CD14-positive monocyte (primary cell): ENCODE measurements at regions not wholly inside any gene's neighbourhood (a gene's known extent, or its start where the extent isn't known, plus 50 kb on each side); places are given as distances from the start of the nearest gene placed in this dataset.
"Not testable (repeated sequence)": the region's sequence is repeated elsewhere in the genome, so short reads cannot be mapped to it uniquely, and the experiment has no call there.

Experiments used
- DNase-seq, 3 donors: peaks; one replicate each; pipeline ENCODE4 v3.0.0-alpha.2; 2011 to 2022
- H2AFZ ChIP-seq: 2 replicates; pipeline ENCODE4 v1.6.0; 2012; ENCODE audit warnings: mild to moderate bottlenecking, low read depth, low read length, inconsistent platforms; ENCODE audit not compliant: insufficient read depth, poor library complexity, severe bottlenecking
- H3K27ac ChIP-seq, 2 donors: 1 replicate in 1 of 2; 2 replicates in 1 of 2; pipeline ENCODE4 v1.5.1; 2012 to 2013; ENCODE audit warnings: low read length in 2 of 2, control low read depth in 1 of 2, inconsistent platforms in 1 of 2, low read depth in 1 of 2, mild to moderate bottlenecking in 1 of 2
- H3K27me3 ChIP-seq, 2 donors: one replicate each; pipeline versions ENCODE4 v1.6.0 to v1.6.1; 2011 to 2013; ENCODE audit warnings: low read length in 2 of 2; ENCODE audit not compliant: control insufficient read depth in 2 of 2, insufficient read depth in 2 of 2
- H3K36me3 ChIP-seq, 2 donors: replicated peaks in 1 of 2; 1 replicate in 1 of 2; 2 replicates in 1 of 2; pipeline versions ENCODE4 v1.5.1 to v1.6.1; 2012 to 2013; ENCODE audit warnings: low read length in 2 of 2, control low read depth in 1 of 2, inconsistent platforms in 1 of 2, mild to moderate bottlenecking in 1 of 2; ENCODE audit not compliant: insufficient read depth in 2 of 2, control insufficient read depth in 1 of 2
- H3K4me1 ChIP-seq, 2 donors: 1 replicate in 1 of 2; 2 replicates in 1 of 2; pipeline versions ENCODE4 v1.5.1 to v1.6.1; 2012 to 2013; ENCODE audit warnings: low read length in 2 of 2, control low read depth in 1 of 2, inconsistent platforms in 1 of 2, mild to moderate bottlenecking in 1 of 2, moderate library complexity in 1 of 2; ENCODE audit not compliant: insufficient read depth in 2 of 2, control insufficient read depth in 1 of 2
- H3K4me2 ChIP-seq: replicated peaks from 2 replicates; pipeline ENCODE3; 2012; ENCODE audit warnings: low read length, moderate library complexity, mild to moderate bottlenecking; ENCODE audit not compliant: poor library complexity, severe bottlenecking; ENCODE audit errors: extremely low read depth
- H3K4me3 ChIP-seq, 3 experiments: fragments of 200-600 bp in 1 of 3; sonication (generic) in 1 of 3; replicated peaks in 1 of 3; 1 replicate in 2 of 3; 2 replicates in 1 of 3; pipeline ENCODE4 v1.5.1; 2011 to 2013; ENCODE audit warnings: low read length in 3 of 3, mild to moderate bottlenecking in 3 of 3, control low read depth in 2 of 3, low read depth in 2 of 3, inconsistent platforms in 1 of 3, moderate library complexity in 1 of 3
- H3K79me2 ChIP-seq: 2 replicates; pipeline ENCODE4 v1.6.0; 2012; ENCODE audit warnings: mild to moderate bottlenecking, control low read depth, inconsistent platforms, low read length, moderate library complexity; ENCODE audit not compliant: insufficient read depth
- H3K9ac ChIP-seq: 2 replicates; pipeline ENCODE4 v1.6.0; 2017; ENCODE audit warnings: low read length, mild to moderate bottlenecking; ENCODE audit not compliant: insufficient read depth, poor library complexity, severe bottlenecking
- H3K9me3 ChIP-seq, 2 donors: replicated peaks in 1 of 2; 1 replicate in 1 of 2; 2 replicates in 1 of 2; pipeline versions ENCODE4 v1.5.1 to v1.6.1; 2012 to 2013; ENCODE audit warnings: low read length in 2 of 2, control low read depth in 1 of 2; ENCODE audit not compliant: control insufficient read depth in 1 of 2, insufficient read depth in 1 of 2
- H4K20me1 ChIP-seq: 2 replicates; pipeline ENCODE4 v1.6.0; 2012; ENCODE audit warnings: mild to moderate bottlenecking, low read length, control low read depth, moderate library complexity; ENCODE audit not compliant: insufficient read depth
- H3K27ac Mint-ChIP-seq, 7 donors: one replicate each; pipeline ENCODE4 v1.8.0; 2020; ENCODE audit warnings: mild to moderate bottlenecking in 7 of 7, mixed read lengths in 7 of 7, moderate library complexity in 6 of 7, inconsistent platforms in 2 of 7
- H3K27me3 Mint-ChIP-seq, 3 donors: one replicate each; pipeline ENCODE4 v1.8.0; 2021 to 2022; ENCODE audit warnings: low read depth in 3 of 3, mild to moderate bottlenecking in 3 of 3, mixed read lengths in 3 of 3, moderate library complexity in 3 of 3, inconsistent platforms in 1 of 3
- H3K36me3 Mint-ChIP-seq, 2 donors: one replicate each; pipeline ENCODE4 v1.8.0; 2020; ENCODE audit warnings: mixed read lengths in 2 of 2, inconsistent platforms in 1 of 2, mild to moderate bottlenecking in 1 of 2
- H3K4me1 Mint-ChIP-seq: one replicate; pipeline ENCODE4 v1.8.0; 2020; ENCODE audit warnings: mild to moderate bottlenecking, mixed read lengths
- H3K4me3 Mint-ChIP-seq, 2 donors: one replicate each; pipeline ENCODE4 v1.8.0; 2020; ENCODE audit warnings: mild to moderate bottlenecking in 2 of 2, mixed read lengths in 2 of 2, moderate library complexity in 1 of 2
- H3K9me3 Mint-ChIP-seq, 7 donors: one replicate each; pipeline ENCODE4 v1.8.0; 2020 to 2022; ENCODE audit warnings: mixed read lengths in 7 of 7, mild to moderate bottlenecking in 6 of 7, moderate library complexity in 6 of 7, inconsistent platforms in 2 of 7
- WGBS: methylation state at CpG from one replicate; pipeline ENCODE4 v1.1.5; 2013; ENCODE audit warnings: missing lambda C conversion rate; ENCODE audit not compliant: insufficient coverage; 5-methylcytosine and 5-hydroxymethylcytosine counted together
- intact Hi-C, 2 donors: fragments of 100-400 bp; cut with micrococcal nuclease; formaldehyde crosslinking; loops; one replicate each; pipeline versions ENCODE4 v1.15.0 to v1.15.1; 2023

DNA sequence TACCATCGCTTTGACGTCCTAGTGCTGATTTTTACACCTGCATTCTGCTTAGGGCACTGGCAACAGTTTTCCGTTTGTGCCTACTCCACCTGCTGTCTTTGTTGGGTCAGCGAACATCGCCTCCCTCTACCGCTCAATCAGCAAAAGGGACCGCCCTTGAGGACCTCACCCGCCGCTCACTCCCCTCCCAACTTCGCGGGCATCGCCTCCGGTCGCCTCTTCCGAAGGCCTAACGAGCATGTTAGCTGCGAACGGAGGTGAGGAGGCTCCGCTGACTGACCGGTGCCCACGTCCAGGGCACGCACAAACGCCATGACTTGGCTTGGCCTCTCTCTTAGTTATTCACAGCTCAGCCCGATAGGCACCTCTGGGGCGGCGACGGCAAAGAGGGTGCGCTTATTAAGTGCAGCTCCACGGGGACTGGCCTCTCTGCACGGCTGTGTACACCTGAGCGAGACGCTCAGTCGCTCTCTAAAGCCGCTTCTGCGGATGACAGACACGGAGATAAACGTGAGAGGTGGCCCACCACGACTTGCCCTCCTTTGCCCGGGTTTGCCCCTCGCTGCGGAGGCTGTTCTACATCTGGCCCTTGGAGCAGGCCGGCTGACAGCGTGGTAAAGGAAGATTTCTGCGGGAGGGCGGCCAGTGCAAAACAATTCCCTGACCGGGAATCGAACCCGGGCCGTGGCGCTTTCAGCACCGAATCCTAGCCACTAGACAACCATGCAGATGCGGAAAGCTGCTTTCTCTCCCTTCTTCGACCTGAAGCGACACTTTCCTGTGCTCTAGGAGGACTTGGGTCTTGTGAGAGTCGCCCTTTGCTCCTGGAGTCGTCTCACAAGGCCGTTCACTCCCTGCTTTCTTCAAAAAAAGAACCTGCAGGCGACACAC is 81.6 kb upstream of the FCGR1A start:
- H3K27ac Mint-ChIP-seq, H3K36me3 ChIP-seq, H3K79me2 ChIP-seq, H3K4me1 Mint-ChIP-seq, H3K27ac ChIP-seq, H3K4me3 ChIP-seq, H3K36me3 Mint-ChIP-seq, H3K4me2 ChIP-seq, H3K4me3 Mint-ChIP-seq, H3K9me3 Mint-ChIP-seq, H3K9ac ChIP-seq, H4K20me1 ChIP-seq, H3K4me1 ChIP-seq, H3K27me3 ChIP-seq, H2AFZ ChIP-seq, intact Hi-C loops, H3K27me3 Mint-ChIP-seq, H3K9me3 ChIP-seq, DNase-seq: not testable (repeated sequence)
- WGBS = no CpG with 5 or more reads among the region's 58 CpGs

DNA sequence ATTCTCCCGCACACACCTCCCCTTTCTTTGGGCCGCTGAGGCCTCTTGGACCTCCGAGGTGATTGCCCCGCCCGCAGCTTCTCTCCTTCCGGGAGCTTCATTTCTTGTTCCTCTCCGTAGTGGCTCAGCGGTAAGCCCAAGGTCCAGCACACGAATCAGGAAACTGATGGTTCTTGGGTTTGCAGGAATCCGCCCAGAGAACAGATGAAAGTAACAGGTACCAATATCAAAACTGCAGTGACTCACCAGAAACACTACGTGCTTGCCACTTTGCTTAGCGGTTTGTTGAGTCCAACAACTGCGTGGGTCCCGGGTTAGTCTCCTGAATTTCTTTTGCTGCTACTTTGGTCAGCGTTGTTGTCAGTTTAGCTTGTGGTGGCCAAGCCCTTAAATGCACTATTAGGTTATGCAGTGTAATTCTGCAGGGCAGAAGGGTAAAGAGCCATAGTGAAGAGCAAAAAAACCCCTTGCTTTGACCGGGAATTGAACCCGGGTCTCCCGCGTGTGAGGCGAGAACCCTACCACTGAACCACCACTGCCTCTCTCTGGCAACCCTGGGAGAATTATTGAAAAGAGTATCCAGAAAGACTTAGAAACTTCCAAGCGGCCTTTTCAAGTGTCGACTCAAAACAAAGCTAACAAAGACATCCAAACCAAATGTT is 74.2 kb upstream of the FCGR1A start:
- H3K36me3 ChIP-seq, H3K4me1 ChIP-seq, H4K20me1 ChIP-seq, H3K79me2 ChIP-seq, H3K27me3 Mint-ChIP-seq, H3K36me3 Mint-ChIP-seq, H3K4me1 Mint-ChIP-seq, intact Hi-C loops, H3K9me3 Mint-ChIP-seq, H3K27me3 ChIP-seq, H3K9ac ChIP-seq, H2AFZ ChIP-seq, H3K27ac ChIP-seq, H3K9me3 ChIP-seq: not testable (repeated sequence)
- H3K27ac Mint-ChIP-seq = peak overlapping the region in 4 of 7 donors; percentile 42 to 79 (median 74)
- WGBS = no CpG with 5 or more reads among the region's 22 CpGs
- peak in 2 of 3 donors; percentile 31 to 50 for DNase-seq
- peak overlapping the region; percentile 31 for H3K4me2 ChIP-seq
- H3K4me3 ChIP-seq = peak overlapping the region in 2 of 3 experiments; percentile 43 to 57
- peak overlapping the region; percentile 81 to 82 for H3K4me3 Mint-ChIP-seq

DNA sequence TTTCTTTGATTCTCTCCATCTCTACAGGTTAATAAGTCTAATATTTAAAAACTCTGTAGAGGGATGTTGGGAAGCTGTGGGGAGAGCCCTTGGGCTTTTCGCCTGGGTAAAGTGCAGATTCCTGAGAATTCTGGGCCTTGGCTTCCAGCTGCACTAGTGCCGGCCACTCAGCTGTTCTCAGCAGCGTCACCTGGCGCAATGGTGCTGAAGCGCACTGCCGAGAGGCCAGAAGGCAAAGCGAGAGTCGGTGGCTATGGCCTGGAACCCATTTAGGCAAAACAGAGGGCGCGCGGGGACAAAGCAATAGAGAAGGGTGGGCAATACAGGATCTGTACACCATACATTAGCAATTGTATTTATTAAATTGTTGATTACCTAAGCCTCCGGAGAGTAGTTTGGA is 70.8 kb upstream of the FCGR1A start:
- H3K4me2 ChIP-seq, H3K79me2 ChIP-seq, H2AFZ ChIP-seq, H3K27me3 Mint-ChIP-seq, H4K20me1 ChIP-seq, H3K9me3 ChIP-seq, H3K4me3 Mint-ChIP-seq, H3K4me1 ChIP-seq, H3K4me1 Mint-ChIP-seq, intact Hi-C loops, H3K27ac Mint-ChIP-seq, H3K4me3 ChIP-seq, H3K9me3 Mint-ChIP-seq, H3K27me3 ChIP-seq, DNase-seq, H3K9ac ChIP-seq, H3K36me3 ChIP-seq, H3K36me3 Mint-ChIP-seq, H3K27ac ChIP-seq: not testable (repeated sequence)
- no CpG with 5 or more reads among the region's 12 CpGs for whole genome bisulfite sequencing

DNA sequence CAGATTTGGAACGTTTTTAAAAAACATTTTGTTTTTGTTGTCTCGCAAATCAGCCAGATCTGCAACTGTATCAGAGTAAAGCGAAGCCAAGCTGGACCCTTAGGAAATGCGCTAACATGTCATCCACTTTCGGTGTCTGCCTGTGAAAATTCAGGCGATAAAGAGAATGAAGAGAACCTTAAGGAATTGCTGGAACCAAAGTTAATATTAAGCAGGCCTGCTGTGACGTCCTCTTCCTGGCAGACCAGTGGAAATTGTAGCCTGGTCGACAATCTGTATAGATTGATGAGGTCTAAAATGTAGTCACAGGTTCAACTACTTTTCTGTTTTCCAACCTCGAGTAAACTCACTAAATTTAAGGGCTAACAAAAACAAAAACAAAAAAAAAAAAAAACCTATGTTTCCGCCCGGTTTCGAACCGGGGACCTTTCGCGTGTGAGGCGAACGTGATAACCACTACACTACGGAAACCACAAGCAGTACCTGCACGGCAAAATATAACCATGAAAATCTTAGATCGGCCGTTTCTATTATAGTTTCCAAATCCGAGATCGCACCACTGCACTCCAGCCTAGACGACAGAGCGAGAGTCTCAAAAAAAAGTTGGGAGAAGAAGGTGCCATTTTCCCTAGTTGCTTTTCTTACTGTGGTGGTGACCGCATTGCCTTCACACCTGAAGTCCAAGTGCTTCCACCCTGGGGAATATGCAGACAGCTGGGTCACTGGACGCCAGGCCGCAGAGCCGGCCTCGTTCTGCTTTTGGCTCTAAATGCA is 70.2 kb upstream of the FCGR1A start:
- H3K9me3 ChIP-seq, H3K27me3 Mint-ChIP-seq, H3K4me1 Mint-ChIP-seq, H2AFZ ChIP-seq, intact Hi-C loops, H3K9ac ChIP-seq, H3K4me1 ChIP-seq, H4K20me1 ChIP-seq, H3K79me2 ChIP-seq, H3K27ac Mint-ChIP-seq, H3K4me2 ChIP-seq, H3K36me3 ChIP-seq, H3K9me3 Mint-ChIP-seq, H3K4me3 ChIP-seq, H3K27me3 ChIP-seq, H3K36me3 Mint-ChIP-seq, H3K27ac ChIP-seq: not testable (repeated sequence)
- peak; percentile 5 to 17 (median 9) for DNase-seq
- peak overlapping the region in 1 of 2 donors; percentile 9 for H3K4me3 Mint-ChIP-seq
- WGBS = 88% methylated on average over 5 of the region's 30 CpGs
